DND-41 (cell line): ENCODE measurements at regions not wholly inside any gene's neighbourhood (a gene's known extent, or its start where the extent isn't known, plus 50 kb on each side); places are given as distances from the start of the nearest gene placed in this dataset.

Source experiments
- EZH2 ChIP-seq: IDR thresholded peaks from 3 replicates; pipeline ENCODE4 v1.6.1; 2012; ENCODE audit warnings: borderline replicate concordance, low read depth, mild to moderate bottlenecking, moderate library complexity, low read length, inconsistent platforms; ENCODE audit not compliant: severe bottlenecking
- TF ChIP-seq, protein P1 (sequence below): IDR thresholded peaks from 2 replicates; pipeline ENCODE4 v1.5.1; 2012; ENCODE audit warnings: borderline replicate concordance, low read length, moderate library complexity, mild to moderate bottlenecking; ENCODE audit not compliant: poor library complexity, severe bottlenecking; ENCODE audit errors: extremely low read depth

GRCh38 chr6:103819509-103819908 lies 1040.2 kb downstream of the HACE1 start:
- TF ChIP-seq EZH2 = no peak
- TF ChIP-seq, protein P1, sequence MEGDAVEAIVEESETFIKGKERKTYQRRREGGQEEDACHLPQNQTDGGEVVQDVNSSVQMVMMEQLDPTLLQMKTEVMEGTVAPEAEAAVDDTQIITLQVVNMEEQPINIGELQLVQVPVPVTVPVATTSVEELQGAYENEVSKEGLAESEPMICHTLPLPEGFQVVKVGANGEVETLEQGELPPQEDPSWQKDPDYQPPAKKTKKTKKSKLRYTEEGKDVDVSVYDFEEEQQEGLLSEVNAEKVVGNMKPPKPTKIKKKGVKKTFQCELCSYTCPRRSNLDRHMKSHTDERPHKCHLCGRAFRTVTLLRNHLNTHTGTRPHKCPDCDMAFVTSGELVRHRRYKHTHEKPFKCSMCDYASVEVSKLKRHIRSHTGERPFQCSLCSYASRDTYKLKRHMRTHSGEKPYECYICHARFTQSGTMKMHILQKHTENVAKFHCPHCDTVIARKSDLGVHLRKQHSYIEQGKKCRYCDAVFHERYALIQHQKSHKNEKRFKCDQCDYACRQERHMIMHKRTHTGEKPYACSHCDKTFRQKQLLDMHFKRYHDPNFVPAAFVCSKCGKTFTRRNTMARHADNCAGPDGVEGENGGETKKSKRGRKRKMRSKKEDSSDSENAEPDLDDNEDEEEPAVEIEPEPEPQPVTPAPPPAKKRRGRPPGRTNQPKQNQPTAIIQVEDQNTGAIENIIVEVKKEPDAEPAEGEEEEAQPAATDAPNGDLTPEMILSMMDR = no peak
